ENCODE measurements at regions not wholly inside any gene's neighbourhood (a gene's known extent, or its start where the extent isn't known, plus 50 kb on each side); places are given as distances from the start of the nearest gene placed in this dataset.

DNA sequence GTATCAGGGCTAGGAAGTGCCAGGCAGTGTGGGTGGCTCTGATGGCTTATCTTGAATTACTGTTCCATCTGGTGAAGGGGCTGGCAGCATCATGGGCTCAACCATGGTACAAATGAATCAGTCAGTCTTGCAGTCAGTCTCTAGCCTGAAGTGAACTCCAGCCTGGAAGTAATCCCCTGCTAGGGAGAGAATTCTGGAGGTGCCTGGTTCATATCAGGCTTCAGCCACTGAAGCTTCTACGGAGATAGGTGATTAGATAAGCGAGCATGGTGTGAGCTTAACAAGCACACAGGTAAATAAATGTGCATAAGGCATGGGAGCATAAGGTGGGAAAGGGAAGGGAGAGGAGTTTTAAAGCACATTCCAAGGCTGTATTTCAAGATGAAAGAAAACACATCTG lies 541.7 kb downstream of the MBD2 start:
- no peak for DNase-seq (ENCODE audit: low read depth)

DNA sequence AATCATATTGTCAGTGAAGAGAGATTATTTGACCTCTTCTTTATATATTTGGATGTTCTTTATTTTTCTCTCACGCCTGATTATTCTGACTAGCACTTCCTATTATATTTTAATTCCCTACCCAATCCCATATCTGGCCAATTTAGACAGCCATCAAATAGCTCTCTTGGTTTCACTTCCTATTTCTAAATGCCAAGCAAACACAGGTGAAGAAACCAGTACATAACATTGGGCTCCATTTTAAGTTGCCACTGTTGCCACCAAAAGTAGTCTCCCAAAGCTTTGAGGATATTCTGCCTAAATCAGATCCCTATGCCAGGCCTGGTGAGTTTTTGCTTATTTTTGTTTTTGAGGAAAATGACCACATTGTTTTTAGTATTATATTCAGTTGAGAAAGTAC lies 547.0 kb downstream of the MBD2 start:
- TF ChIP-seq, protein P1, sequence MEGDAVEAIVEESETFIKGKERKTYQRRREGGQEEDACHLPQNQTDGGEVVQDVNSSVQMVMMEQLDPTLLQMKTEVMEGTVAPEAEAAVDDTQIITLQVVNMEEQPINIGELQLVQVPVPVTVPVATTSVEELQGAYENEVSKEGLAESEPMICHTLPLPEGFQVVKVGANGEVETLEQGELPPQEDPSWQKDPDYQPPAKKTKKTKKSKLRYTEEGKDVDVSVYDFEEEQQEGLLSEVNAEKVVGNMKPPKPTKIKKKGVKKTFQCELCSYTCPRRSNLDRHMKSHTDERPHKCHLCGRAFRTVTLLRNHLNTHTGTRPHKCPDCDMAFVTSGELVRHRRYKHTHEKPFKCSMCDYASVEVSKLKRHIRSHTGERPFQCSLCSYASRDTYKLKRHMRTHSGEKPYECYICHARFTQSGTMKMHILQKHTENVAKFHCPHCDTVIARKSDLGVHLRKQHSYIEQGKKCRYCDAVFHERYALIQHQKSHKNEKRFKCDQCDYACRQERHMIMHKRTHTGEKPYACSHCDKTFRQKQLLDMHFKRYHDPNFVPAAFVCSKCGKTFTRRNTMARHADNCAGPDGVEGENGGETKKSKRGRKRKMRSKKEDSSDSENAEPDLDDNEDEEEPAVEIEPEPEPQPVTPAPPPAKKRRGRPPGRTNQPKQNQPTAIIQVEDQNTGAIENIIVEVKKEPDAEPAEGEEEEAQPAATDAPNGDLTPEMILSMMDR (IDR thresholded peaks at IDR 0.05; ENCODE audit: low read length, missing control alignments) = no peak
- H3K4me3 ChIP-seq (replicated peaks; ENCODE audit: low read depth, low read length) = no peak overlapping the region
- DNase-seq (ENCODE audit: low read depth) = no peak

More for the DNA sequence above, 541.7 kb downstream of the MBD2 start:
- TF ChIP-seq, protein P1 (IDR thresholded peaks at IDR 0.05; ENCODE audit: low read length, missing control alignments) = no peak
- no peak overlapping the region for H3K4me3 ChIP-seq (replicated peaks; ENCODE audit: low read depth, low read length)

DNA sequence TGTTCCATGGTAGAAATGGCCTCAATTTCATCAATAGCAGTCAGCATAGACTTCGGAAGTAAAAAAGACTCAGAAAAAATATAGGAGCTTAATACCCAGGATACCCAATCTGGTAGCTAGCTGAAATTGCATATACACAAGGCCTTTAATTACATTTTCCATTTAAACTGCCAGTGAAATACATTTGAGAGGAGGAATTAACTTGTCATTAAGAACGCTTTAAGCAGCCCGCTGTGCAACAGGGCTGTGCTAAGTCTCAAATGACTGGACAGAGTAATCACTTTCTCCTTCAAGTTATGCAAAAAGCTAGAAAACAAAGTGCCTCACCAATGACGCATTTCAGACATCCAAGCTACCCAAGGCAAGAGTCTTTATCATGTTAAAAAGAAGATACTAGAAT lies 558.8 kb downstream of the MBD2 start:
- H3K4me3 ChIP-seq (replicated peaks; ENCODE audit: low read depth, low read length) = no peak overlapping the region
- TF ChIP-seq, protein P1 (IDR thresholded peaks at IDR 0.05; ENCODE audit: low read length, missing control alignments) = no peak
- no peak for DNase-seq (ENCODE audit: low read depth)

DNA sequence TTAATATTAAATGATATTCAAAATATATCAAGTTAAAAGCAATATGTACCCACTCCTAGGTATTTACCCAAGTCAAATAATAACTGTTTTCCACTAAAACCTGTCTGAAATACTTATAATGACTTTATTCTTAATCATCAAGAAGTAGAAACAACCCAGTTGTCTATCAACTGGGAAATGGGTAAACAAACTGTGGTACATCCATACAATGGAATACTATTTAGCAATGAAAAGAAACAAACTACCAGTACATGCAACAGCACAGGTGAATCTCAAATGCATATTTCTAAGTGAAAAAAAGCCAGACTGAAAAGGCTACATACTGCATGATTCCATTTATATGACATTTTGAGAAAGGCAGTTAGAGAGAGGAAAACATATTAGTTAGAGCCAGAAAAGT lies 559.9 kb downstream of the MBD2 start:
- H3K4me3 ChIP-seq (replicated peaks; ENCODE audit: low read depth, low read length) = no peak overlapping the region
- DNase-seq (ENCODE audit: low read depth) = no peak
- TF ChIP-seq, protein P1 (IDR thresholded peaks at IDR 0.05; ENCODE audit: low read length, missing control alignments) = no peak

DNA sequence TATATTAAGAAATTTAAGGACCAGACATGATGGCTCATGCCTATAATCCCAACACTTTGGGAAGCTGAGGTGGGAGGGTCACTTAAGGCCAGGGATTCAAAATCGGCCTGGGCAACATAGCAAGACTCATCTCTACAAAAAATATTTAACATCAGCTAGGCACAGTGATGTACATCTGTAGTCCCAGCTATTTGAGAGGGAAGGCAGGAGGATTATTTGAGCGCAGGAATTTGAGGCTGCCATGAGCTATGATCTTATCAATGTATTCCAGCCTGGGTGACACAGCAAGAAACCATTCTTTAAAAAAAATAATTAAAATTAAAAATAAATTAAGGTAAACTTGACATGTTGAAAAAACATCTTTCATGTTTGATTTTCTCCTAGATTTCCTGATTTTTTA lies 564.2 kb downstream of the MBD2 start:
- H3K4me3 ChIP-seq (replicated peaks; ENCODE audit: low read depth, low read length) = no peak overlapping the region
- TF ChIP-seq, protein P1 (IDR thresholded peaks at IDR 0.05; ENCODE audit: low read length, missing control alignments) = no peak
- DNase-seq (ENCODE audit: low read depth) = no peak

DNA sequence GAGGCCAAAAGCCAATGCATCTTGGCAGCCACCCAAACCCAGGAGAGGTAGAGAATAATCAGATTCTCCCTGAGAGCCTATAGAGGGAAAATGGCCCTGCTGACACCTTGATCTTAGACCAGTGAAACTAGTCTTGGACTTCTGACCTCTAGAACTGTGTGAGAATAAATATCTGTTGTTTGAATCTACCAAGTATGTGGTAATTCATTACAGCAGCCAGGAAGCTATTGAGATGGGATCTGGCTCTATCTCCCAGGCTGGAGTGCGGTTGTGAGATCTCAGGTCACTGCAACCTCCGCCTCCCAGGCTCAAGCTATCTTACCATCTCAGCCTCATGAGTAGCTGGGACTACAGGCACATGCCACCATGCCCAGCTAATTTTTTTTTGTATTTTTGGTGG lies 567.2 kb downstream of the MBD2 start:
- H3K4me3 ChIP-seq (replicated peaks; ENCODE audit: low read depth, low read length) = no peak overlapping the region
- TF ChIP-seq, protein P1 (IDR thresholded peaks at IDR 0.05; ENCODE audit: low read length, missing control alignments) = no peak
- no peak for DNase-seq (ENCODE audit: low read depth)

DNA sequence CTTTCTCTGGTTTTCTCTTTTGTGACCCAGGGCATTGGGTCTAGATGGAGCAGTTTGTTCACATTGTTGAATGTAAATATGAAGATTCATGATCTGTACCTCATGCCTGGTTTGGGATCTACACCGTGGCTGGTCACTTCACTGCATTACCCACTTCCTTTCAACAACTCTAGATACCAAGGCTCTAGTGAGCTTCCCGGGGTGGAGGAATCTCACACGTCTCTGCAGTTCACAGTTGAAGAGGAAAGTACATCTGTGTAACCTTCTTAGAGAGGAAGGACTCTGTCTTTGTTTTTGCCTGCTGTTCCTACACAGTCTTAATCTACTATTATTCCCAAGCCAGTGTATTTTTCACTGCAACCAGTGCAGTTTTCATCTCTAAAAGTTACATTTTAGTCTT lies 574.8 kb downstream of the MBD2 start:
- TF ChIP-seq, protein P1 (IDR thresholded peaks at IDR 0.05; ENCODE audit: low read length, missing control alignments) = no peak
- no peak for DNase-seq (ENCODE audit: low read depth)
- no peak overlapping the region for H3K4me3 ChIP-seq (replicated peaks; ENCODE audit: low read depth, low read length)

All from fibroblast of pulmonary artery (primary cell).